Stomach (tissue), 8 donors: ENCODE measurements at regions not wholly inside any gene's neighbourhood (a gene's known extent, or its start where the extent isn't known, plus 50 kb on each side); places are given as distances from the start of the nearest gene placed in this dataset.

Source experiments
- DNase-seq, 2 donors: peaks; one replicate each; pipeline versions ENCODE4 v3.0.0 to v3.0.0-alpha.2; 2013 to 2019
- H3K27ac ChIP-seq, 5 donors: fragments of 200-600 bp in 4 of 5; sonication (generic) in 4 of 5; one replicate each; pipeline ENCODE4 v1.5.1; 2013 to 2019; ENCODE audit warnings: mild to moderate bottlenecking in 1 of 5, moderate library complexity in 1 of 5
- H3K27me3 ChIP-seq, 3 donors: fragments of 200-600 bp; sonication (generic); one replicate each; pipeline ENCODE4 v1.5.1; 2017 to 2019; ENCODE audit warnings: mixed run types in 1 of 3
- H3K36me3 ChIP-seq, 4 donors: fragments of 200-600 bp; sonication (generic); 1 replicate in 3 of 4; 2 replicates in 1 of 4; pipeline ENCODE4 v1.5.1; 2016 to 2019
- H3K4me1 ChIP-seq, 4 donors: fragments of 200-600 bp; sonication (generic); one replicate each; pipeline ENCODE4 v1.5.1; 2016 to 2019
- H3K4me3 ChIP-seq, 4 donors: fragments of 200-600 bp; sonication (generic) in 3 of 4; one replicate each; pipeline ENCODE4 v1.5.1; 2016 to 2019; ENCODE audit warnings: mild to moderate bottlenecking in 1 of 4
- H3K9me3 ChIP-seq, 4 donors: fragments of 200-600 bp; sonication (generic); one replicate each; pipeline ENCODE4 v1.5.1; 2016 to 2019
- EP300 ChIP-seq: sonication (generic); formaldehyde crosslinking; IDR thresholded peaks from one replicate; pipeline ENCODE4 v1.6.1; 2017; ENCODE audit warnings: antibody characterized with exemption
- POLR2A ChIP-seq, 4 donors: fragments of 450-650 bp; IDR thresholded peaks; one replicate each; pipeline ENCODE4 v1.6.1; 2016; ENCODE audit warnings: antibody characterized with exemption in 4 of 4, control low read depth in 2 of 4, mild to moderate bottlenecking in 1 of 4, moderate library complexity in 1 of 4
- POLR2AphosphoS5 ChIP-seq, 3 donors: sonication (generic); formaldehyde crosslinking; IDR thresholded peaks; one replicate each; pipeline ENCODE4 v1.6.1; 2016; ENCODE audit warnings: antibody characterized with exemption in 3 of 3
- WGBS, 5 donors: extraction: QIAGEN DNeasy Blood & Tissue Kit in 3 of 5; methylation state at CpG; one replicate each; pipeline versions ENCODE4 v1.1.5 to v1.1.7; 2013 to 2018; 5-methylcytosine and 5-hydroxymethylcytosine counted together
- intact Hi-C: fragments of 100-400 bp; cut with DNase I; formaldehyde crosslinking; loops from one replicate; pipeline ENCODE4 v1.15.1; 2023; ENCODE audit warnings: low total_unique reads
- TF ChIP-seq, protein P1 (sequence below), 7 experiments: fragments of 450-650 bp in 4 of 7; fragments of 200-600 bp in 3 of 7; sonication (generic) in 3 of 7; IDR thresholded peaks; one replicate each; pipeline ENCODE4 v1.5.1; 2016 to 2019; ENCODE audit warnings: antibody characterized with exemption in 7 of 7, control low read depth in 2 of 7, mild to moderate bottlenecking in 1 of 7
- donor health status: healthy with polysubstance abuse.
- donor health status: Bipolar disorder and iron deficiency.
- donor health status: healthy.

DNA sequence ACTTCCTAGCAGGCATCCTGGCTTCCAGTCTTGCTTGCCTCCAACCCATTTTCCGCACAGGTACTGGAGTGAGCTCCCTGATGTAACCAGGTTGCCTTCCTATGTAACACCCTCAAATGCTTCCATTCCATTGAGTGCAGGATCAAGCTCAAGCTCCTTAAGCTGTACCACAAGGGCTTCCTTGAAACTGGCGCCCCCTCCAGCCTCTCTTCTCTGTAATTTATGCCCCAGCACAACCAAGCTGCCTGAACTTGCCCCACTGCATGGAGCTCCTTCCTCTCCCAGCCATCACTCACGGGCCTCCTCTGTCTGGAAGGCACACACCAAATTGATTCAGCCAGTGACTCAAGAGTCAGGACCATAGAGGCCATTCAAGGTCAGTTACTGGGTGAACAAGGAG, 234.8 kb upstream of the RPL38 start:
- peaks cover 0 to 12% (median 10%) of the 10 kb centered on the region in 4 donors for H3K9me3 ChIP-seq
- no peak overlapping the region for H3K27ac ChIP-seq
- intact Hi-C loops, result no loop called here
- H3K36me3 ChIP-seq, result no peaks in the 10 kb centered on the region
- no peaks in the 10 kb centered on the region for H3K4me1 ChIP-seq
- peaks cover 0 to 47% (median 3%) of the 10 kb centered on the region in 3 donors for H3K27me3 ChIP-seq
- TF ChIP-seq, protein P1, sequence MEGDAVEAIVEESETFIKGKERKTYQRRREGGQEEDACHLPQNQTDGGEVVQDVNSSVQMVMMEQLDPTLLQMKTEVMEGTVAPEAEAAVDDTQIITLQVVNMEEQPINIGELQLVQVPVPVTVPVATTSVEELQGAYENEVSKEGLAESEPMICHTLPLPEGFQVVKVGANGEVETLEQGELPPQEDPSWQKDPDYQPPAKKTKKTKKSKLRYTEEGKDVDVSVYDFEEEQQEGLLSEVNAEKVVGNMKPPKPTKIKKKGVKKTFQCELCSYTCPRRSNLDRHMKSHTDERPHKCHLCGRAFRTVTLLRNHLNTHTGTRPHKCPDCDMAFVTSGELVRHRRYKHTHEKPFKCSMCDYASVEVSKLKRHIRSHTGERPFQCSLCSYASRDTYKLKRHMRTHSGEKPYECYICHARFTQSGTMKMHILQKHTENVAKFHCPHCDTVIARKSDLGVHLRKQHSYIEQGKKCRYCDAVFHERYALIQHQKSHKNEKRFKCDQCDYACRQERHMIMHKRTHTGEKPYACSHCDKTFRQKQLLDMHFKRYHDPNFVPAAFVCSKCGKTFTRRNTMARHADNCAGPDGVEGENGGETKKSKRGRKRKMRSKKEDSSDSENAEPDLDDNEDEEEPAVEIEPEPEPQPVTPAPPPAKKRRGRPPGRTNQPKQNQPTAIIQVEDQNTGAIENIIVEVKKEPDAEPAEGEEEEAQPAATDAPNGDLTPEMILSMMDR (IDR thresholded peaks at IDR 0.05), result no peak
- TF ChIP-seq POLR2AphosphoS5 (IDR thresholded peaks at IDR 0.05) (no peak), EP300 (no peak), POLR2A (IDR thresholded peaks at IDR 0.05) (no peak)
- no peak overlapping the region for H3K4me3 ChIP-seq
- no peak for DNase-seq
- 58 to 69% (median 66%) methylated on average over 3 of the region's 3 CpGs for WGBS, 5 donors

DNA sequence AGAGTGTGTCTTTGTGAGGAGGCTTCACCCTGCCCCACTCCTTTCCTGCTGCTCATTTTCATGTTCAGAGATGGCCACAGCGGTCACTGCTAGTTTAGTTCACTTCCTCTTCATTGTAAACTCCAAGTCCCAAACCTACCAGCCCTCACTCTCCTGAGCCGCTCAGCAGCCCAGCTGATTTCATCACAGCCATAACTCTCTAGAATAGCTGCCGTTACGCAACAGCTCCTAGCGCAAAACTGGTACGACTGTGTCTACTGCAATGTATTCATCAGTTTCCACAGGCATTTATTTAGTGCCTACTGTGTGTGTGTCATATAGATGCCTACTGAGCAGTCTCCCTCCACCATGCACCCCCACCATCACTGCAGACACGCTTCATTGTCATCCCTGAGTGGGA, 233.5 kb upstream of the RPL38 start:
- Histone ChIP-seq H3K9me3 (peaks cover 0 to 8% (median 4%) of the 10 kb centered on the region in 4 donors), H3K36me3 (no peaks in the 10 kb centered on the region), H3K27me3 (peaks cover 0 to 47% (median 7%) of the 10 kb centered on the region in 3 donors), H3K4me3 (no peak overlapping the region), H3K4me1 (no peaks in the 10 kb centered on the region), H3K27ac (no peak overlapping the region)
- TF ChIP-seq, protein P1 (IDR thresholded peaks at IDR 0.05), result no peak
- TF ChIP-seq POLR2A (IDR thresholded peaks at IDR 0.05) (no peak), EP300 (no peak), POLR2AphosphoS5 (IDR thresholded peaks at IDR 0.05) (no peak)
- no peak for DNase-seq
- WGBS, 5 donors, result 63 to 82% (median 76%) methylated on average over 7 of the region's 7 CpGs
- intact Hi-C loops, result no loop called here

DNA sequence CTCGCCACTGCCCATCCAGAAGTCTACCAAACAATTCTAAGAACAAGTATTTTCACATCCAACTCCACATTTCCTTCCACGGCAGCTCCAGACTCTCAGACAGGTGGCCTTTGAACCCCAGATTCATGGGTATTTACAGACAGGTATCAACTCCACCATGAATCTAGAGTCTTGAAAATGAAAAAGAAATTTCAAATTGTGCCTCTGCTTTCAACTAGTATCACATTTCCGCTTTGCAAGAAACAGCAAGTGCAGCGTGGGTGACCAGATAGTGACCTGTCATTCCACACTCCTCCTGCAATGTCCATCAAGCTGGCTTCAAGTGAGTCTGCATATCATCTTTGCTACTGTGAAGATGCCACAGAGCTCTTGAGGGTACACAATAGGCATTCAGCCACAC, 232.4 kb upstream of the RPL38 start:
- no peaks in the 10 kb centered on the region for H3K4me1 ChIP-seq
- H3K36me3 ChIP-seq, result no peaks in the 10 kb centered on the region
- intact Hi-C loops, result no loop called here
- H3K27ac ChIP-seq, result no peak overlapping the region
- WGBS, 5 donors, result 65 to 84% (median 71%) methylated on average over 4 of the region's 4 CpGs
- no peak for DNase-seq
- H3K4me3 ChIP-seq, result no peak overlapping the region
- no peaks in the 10 kb centered on the region for H3K9me3 ChIP-seq
- TF ChIP-seq, protein P1 (IDR thresholded peaks at IDR 0.05), result no peak
- TF ChIP-seq POLR2AphosphoS5 (IDR thresholded peaks at IDR 0.05), result no peak
- no peak for TF ChIP-seq POLR2A (IDR thresholded peaks at IDR 0.05)
- TF ChIP-seq EP300, result no peak
- H3K27me3 ChIP-seq, result peaks cover 0 to 47% (median 7%) of the 10 kb centered on the region in 3 donors

DNA sequence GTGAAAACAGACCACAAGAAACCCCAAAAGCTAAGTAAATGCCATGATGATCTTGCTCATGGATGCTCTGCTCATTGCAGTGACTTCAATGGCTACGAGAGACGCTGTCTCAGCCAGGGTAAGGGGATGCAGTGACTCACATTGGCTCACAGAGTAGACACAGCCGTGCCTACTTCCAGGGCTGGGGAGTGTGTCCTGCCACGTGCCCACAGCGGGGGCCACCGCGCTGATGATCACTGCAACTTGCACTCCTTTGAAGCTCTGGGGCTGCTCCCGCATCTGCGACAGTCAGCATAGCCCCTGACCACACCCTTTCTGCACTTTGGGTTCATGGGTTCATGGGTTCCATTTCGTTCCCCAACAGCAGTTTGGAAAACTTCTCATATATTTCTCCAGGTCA, 231.4 kb upstream of the RPL38 start:
- Histone ChIP-seq H3K4me3 (no peak overlapping the region), H3K27me3 (peaks cover 0 to 49% (median 7%) of the 10 kb centered on the region in 3 donors), H3K9me3 (no peaks in the 10 kb centered on the region), H3K36me3 (no peaks in the 10 kb centered on the region), H3K4me1 (no peaks in the 10 kb centered on the region), H3K27ac (no peak overlapping the region)
- no peak for DNase-seq
- TF ChIP-seq, protein P1 (IDR thresholded peaks at IDR 0.05), result no peak
- TF ChIP-seq POLR2A (IDR thresholded peaks at IDR 0.05), result no peak
- no peak for TF ChIP-seq EP300
- TF ChIP-seq POLR2AphosphoS5 (IDR thresholded peaks at IDR 0.05), result no peak
- WGBS, 5 donors, result 85 to 95% (median 86%) methylated on average over 5 to 10 of the region's 10 CpGs
- intact Hi-C loops, result no loop called here
